DND-41 (cell line): ENCODE measurements at regions not wholly inside any gene's neighbourhood (a gene's known extent, or its start where the extent isn't known, plus 50 kb on each side); places are given as distances from the start of the nearest gene placed in this dataset.

Source experiments
- CTCF ChIP-seq: IDR thresholded peaks from 2 replicates; pipeline ENCODE4 v1.5.1; 2012; ENCODE audit warnings: borderline replicate concordance, low read length, moderate library complexity, mild to moderate bottlenecking; ENCODE audit not compliant: poor library complexity, severe bottlenecking; ENCODE audit errors: extremely low read depth
- EZH2 ChIP-seq: IDR thresholded peaks from 3 replicates; pipeline ENCODE4 v1.6.1; 2012; ENCODE audit warnings: borderline replicate concordance, low read depth, mild to moderate bottlenecking, moderate library complexity, low read length, inconsistent platforms; ENCODE audit not compliant: severe bottlenecking

GRCh38 chrX:13380211-13380610 is 60.4 kb upstream of the ATXN3L start:
- no peak for TF ChIP-seq CTCF
- TF ChIP-seq EZH2, result no peak
